ENCODE measurements at regions not wholly inside any gene's neighbourhood (a gene's known extent, or its start where the extent isn't known, plus 50 kb on each side); places are given as distances from the start of the nearest gene placed in this dataset.

GRCh38 chr2:183404392-183404791 lies 280.1 kb downstream of the NUP35 start:
- no peak for TF ChIP-seq CTCF (conservative IDR thresholded peaks at IDR 0.05; ENCODE audit: low read depth in 2 of 2)
- TF ChIP-seq POLR2AphosphoS5 (IDR thresholded peaks at IDR 0.05; ENCODE audit: low read depth) = no peak
- TF ChIP-seq REST (IDR thresholded peaks at IDR 0.05; ENCODE audit: unreplicated experiment) = no peak
- TF ChIP-seq EZH2phosphoT487 (IDR thresholded peaks at IDR 0.05; ENCODE audit: unreplicated experiment) = no peak
- TF ChIP-seq EZH2 (IDR thresholded peaks at IDR 0.05; ENCODE audit: low read depth, unreplicated experiment) = no peak
- no peak for TF ChIP-seq STAT1 (IDR thresholded peaks at IDR 0.05; ENCODE audit: unreplicated experiment)
- TF ChIP-seq CREB1 (CRISPR knock-in tag; IDR thresholded peaks at IDR 0.05; ENCODE audit: low read depth) = no peak
- no peak for TF ChIP-seq ZNF462 (CRISPR knock-in tag; IDR thresholded peaks at IDR 0.05)
- TF ChIP-seq, protein P1, sequence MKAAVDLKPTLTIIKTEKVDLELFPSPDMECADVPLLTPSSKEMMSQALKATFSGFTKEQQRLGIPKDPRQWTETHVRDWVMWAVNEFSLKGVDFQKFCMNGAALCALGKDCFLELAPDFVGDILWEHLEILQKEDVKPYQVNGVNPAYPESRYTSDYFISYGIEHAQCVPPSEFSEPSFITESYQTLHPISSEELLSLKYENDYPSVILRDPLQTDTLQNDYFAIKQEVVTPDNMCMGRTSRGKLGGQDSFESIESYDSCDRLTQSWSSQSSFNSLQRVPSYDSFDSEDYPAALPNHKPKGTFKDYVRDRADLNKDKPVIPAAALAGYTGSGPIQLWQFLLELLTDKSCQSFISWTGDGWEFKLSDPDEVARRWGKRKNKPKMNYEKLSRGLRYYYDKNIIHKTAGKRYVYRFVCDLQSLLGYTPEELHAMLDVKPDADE (IDR thresholded peaks at IDR 0.05) = no peak
- TF ChIP-seq ZNF114 (CRISPR knock-in tag; IDR thresholded peaks at IDR 0.05) = no peak
- no peak for TF ChIP-seq ZNF331 (CRISPR knock-in tag; IDR thresholded peaks at IDR 0.05; ENCODE audit: low read depth)
- no peak for TF ChIP-seq JUNB (IDR thresholded peaks at IDR 0.05; ENCODE audit: unreplicated experiment)
- no peak for TF ChIP-seq NANOG (IDR thresholded peaks at IDR 0.05; ENCODE audit: borderline replicate concordance)

Data from GM23338 (cell line).